Activated CD4-positive, alpha-beta T cell treated with anti-CD3 and anti-CD28 coated beads, Interleukin-2, amount 50 U/mL, for 4 hours (primary cell): ENCODE measurements at regions not wholly inside any gene's neighbourhood (a gene's known extent, or its start where the extent isn't known, plus 50 kb on each side); places are given as distances from the start of the nearest gene placed in this dataset.
"Not testable (repeated sequence)": the region's sequence is repeated elsewhere in the genome, so short reads cannot be mapped to it uniquely, and the experiment has no call there.

ENCODE experiments used
- DNase-seq, 2 experiments: peaks; one replicate each; pipeline ENCODE4 v3.0.0-alpha.2; 2020

DNA sequence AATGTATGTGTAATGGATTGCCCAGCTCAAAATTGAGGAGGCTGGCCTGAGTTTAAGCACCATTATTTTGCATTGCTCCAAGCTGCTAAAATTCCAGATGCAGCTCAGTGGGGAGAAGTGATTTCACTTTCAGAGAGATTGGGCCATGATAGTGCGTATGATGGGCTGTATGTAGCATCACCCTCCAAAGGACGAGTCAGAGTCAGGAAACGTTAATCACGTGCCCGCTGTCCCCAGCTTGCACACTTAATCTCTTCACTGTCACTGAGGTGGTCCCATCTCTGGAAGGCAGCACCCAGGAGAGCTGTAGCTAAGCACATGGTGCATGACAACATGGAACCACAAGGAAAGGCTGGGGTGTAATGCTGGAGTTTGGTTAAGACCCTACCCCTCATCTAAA, 337.4 kb downstream of the ANAPC1 start:
- not testable (repeated sequence) for DNase-seq

DNA sequence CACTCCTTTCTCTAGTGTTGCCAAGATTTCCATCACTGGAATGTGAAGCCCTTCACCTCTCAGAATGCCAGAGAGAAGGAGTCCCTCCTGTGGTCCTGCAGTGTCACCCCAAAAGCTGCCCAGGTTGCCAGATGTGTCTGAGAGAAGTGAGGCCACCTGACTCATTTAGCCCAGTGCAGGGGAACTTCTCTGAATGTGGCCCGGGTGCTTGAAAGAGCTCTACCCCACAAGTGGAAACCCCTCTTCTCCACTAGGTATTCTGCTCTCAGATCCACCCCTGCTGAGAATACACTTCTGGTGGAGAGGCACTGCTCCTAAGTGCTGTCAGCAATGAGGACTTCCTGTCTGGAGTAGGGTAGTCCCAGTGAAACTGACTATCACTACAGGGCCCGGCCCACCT, 334.8 kb downstream of the ANAPC1 start:
- DNase-seq, result not testable (repeated sequence)

GRCh38 chr2:111551428-111551827, 332.6 kb downstream of the ANAPC1 start:
- DNase-seq, result not testable (repeated sequence)

DNA sequence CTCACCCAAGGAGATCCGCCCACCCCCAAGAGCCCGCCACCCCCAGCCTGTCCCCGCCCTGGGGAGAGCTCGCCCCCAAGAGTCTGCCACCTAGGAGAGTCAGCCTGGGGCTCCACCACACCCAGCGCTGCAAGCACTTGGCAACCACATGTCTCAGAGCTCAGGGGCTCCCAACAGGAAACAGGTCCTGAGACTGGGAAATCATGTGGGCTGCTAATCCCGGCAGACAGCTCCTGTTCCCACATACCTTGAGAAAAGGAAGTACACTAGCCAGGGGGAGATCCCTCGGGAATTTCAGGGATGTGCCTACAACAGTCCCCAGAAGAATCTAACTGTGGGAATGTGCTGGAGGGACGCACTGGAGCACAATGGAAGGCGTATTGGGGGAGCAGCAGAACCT, 331.4 kb downstream of the ANAPC1 start:
- DNase-seq, result not testable (repeated sequence)

DNA sequence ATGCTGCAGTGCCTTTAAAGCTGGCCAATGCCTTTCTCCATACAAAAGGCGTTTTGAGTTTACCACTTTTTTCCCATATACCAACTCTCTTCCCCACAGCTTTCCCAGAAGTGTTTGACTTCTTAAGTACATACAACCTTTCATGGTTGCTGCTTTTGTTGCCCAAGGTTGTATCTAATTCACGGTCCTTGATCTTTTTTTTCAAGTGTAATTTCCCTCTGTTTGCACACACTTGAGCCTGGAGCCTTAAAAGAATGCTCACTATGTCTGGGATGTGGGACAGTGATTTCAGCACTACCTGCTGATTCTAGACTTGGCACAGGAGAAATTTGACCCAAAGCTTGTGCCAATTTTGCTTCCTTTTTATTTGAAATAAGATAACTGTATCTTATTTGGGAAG, 324.7 kb downstream of the ANAPC1 start:
- not testable (repeated sequence) for DNase-seq

GRCh38 chr2:111559814-111560213, 324.2 kb downstream of the ANAPC1 start:
- not testable (repeated sequence) for DNase-seq

GRCh38 chr2:111566068-111566467, 317.9 kb downstream of the ANAPC1 start:
- not testable (repeated sequence) for DNase-seq

- not testable (repeated sequence) for DNase-seq
These were observed 316.8 kb downstream of the ANAPC1 start for GRCh38 chr2:111567233-111567632.

DNA sequence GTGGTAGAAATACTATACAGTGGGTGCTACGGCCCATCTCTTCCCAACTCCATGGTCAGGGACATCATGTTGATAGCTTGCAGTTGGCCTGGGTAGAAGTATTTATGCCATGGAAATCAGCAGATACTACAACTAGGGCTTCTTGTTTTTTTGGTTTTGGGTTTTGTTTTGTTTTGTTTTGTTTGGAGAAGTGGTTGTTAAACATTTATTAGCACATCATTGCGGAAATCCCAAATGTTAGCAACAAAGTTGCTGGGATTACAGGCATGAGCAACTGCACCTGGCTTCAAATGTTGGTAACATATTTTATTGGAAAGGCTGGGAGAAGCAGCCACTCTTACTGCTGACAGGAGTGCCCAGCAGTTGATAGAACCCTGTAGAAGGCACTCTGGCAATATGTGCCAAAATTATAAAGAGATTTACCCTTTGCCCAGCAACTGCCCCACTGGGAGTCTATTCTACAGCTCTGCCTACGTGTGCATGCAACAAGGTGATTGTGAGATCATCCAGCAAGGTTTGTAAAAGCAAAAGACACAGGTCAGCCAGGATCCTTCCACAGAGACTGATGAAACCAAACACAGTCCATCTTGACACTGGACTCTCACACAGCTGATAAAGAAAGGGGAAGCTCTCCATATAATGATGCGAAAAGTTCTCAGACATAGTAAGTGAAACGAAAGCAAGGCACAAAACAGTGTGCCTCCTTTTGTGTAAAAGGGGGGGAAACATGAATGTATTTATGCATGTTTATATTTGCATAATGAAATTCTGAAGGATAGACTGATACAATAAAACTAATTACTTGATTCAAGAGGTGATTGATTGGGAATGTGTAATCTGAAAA, 314.4 kb downstream of the ANAPC1 start:
- not testable (repeated sequence) for DNase-seq

GRCh38 chr2:111570300-111571114, 313.5 kb downstream of the ANAPC1 start:
- not testable (repeated sequence) for DNase-seq

- DNase-seq, result not testable (repeated sequence)
These were observed 309.2 kb downstream of the ANAPC1 start for GRCh38 chr2:111574803-111575202.

- DNase-seq, result not testable (repeated sequence)
These were observed 306.7 kb downstream of the ANAPC1 start for GRCh38 chr2:111577154-111577885.

GRCh38 chr2:111579500-111580134, 304.4 kb downstream of the ANAPC1 start:
- DNase-seq, result not testable (repeated sequence)

- not testable (repeated sequence) for DNase-seq
These were observed 303.4 kb downstream of the ANAPC1 start for GRCh38 chr2:111580616-111581015.

GRCh38 chr2:111582090-111582489, 301.9 kb downstream of the ANAPC1 start:
- DNase-seq, result not testable (repeated sequence)

DNA sequence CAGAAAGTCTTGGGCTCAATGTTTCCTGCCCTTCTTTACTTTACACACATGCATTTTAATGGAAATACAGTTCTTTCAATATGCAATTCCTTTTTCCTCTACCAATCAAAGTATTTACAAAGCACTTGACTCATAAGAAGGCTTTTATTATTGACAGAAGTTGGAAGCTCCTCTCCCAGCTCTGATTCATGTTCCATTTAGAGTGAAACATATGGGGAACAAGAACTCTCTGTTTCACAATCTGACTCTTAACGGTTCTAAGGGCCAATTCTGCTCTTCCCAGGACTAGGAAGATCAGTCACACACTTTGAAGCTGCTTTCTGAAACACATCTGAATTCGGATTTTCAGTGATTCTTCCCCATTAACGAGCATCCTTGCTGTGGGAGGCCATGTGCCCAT, 300.5 kb downstream of the ANAPC1 start:
- DNase-seq, result not testable (repeated sequence)

- not testable (repeated sequence) for DNase-seq
These were observed 299.5 kb downstream of the ANAPC1 start for GRCh38 chr2:111584540-111584939.

GRCh38 chr2:111584950-111585349, 299.0 kb downstream of the ANAPC1 start:
- DNase-seq, result not testable (repeated sequence)

GRCh38 chr2:111586014-111586413, 298.0 kb downstream of the ANAPC1 start:
- not testable (repeated sequence) for DNase-seq

DNA sequence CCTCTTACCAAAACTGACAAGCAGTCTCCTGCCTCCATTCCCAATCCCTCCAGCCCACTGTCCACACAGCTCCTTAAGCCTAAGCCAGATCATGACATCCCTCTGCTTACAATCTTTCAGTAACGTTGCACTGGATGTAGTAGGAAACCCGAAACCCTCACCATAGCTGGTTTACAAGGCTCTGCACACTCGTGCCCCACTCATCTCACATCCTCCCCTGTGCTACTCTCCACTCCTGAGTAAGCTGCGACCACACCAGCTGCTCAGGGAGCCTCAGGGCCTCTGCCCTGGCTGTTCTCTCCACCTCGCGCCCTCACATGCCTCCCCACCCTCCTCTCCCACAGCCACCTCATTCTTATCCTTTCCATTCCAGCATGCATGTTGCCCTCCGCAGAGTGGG, 288.9 kb downstream of the ANAPC1 start:
- not testable (repeated sequence) for DNase-seq

GRCh38 chr2:111596808-111597705, 286.9 kb downstream of the ANAPC1 start:
- DNase-seq, result not testable (repeated sequence)
